Globus pallidus (tissue), 1 donor: ENCODE measurements at regions not wholly inside any gene's neighbourhood (a gene's known extent, or its start where the extent isn't known, plus 50 kb on each side); places are given as distances from the start of the nearest gene placed in this dataset.
"Not testable (repeated sequence)": the region's sequence is repeated elsewhere in the genome, so short reads cannot be mapped to it uniquely, and the experiment has no call there.

Source experiments
- DNase-seq: peaks from one replicate; pipeline ENCODE4 v3.0.0-alpha.2; 2015; ENCODE audit warnings: low spot score

DNA sequence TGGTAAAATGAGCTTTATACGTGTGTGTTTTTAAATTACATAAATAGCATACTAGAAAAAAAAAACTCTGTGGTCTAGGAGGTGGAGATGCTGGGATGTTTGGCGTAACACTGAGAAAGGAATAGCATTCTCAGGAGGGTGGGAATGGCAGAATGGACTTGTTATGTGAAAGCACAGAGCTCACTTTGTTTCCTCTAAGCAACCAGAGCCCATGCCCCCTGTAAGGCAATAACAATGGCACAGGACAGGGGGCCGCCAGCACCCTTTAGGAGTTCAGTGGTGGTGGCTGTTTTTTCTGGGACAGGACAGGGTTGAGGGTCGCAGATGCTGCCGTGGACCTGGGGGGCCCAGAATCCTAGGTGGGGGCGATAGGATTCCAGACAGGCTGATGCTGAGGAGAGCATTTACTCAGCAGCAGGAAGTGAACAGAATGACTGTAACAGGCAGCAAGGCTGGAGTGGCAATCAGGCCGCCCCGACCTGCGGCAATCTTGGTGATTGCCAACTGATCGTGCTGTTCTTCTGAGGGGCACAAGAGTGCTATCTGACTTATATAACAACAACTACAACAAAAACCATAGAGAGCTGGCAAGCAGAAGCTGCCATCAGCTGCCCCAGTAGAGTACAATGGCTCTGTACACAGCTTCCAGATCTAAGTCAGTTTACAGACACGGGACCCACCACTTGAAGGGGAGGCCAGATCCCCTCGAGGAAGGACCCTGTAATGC is 160.4 kb downstream of the UACA start:
- DNase-seq, result peak; percentile 41

DNA sequence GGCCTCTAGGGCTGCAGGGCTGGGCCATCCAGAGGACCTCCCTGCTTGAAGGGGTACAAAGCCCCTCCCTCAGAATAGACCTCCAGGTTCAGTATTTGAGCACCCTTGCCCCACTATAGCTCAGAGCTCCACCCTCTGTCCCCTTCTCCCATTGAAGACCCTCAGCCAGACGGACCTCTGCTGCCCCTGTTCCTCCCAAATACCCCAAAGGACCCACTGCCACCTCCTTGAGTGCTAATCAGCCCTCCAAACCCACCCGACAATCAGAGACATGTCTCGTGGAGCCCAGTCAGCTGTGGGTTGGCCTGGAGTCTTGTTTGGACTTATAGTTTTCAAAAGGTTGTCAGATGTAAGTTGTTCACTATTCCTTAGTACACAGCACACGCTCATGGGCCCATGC is 161.1 kb downstream of the UACA start:
- DNase-seq, result no peak

- DNase-seq, result no peak
Observed at GRCh38 chr15:70597945-70598344, 165.4 kb downstream of the UACA start.

DNA sequence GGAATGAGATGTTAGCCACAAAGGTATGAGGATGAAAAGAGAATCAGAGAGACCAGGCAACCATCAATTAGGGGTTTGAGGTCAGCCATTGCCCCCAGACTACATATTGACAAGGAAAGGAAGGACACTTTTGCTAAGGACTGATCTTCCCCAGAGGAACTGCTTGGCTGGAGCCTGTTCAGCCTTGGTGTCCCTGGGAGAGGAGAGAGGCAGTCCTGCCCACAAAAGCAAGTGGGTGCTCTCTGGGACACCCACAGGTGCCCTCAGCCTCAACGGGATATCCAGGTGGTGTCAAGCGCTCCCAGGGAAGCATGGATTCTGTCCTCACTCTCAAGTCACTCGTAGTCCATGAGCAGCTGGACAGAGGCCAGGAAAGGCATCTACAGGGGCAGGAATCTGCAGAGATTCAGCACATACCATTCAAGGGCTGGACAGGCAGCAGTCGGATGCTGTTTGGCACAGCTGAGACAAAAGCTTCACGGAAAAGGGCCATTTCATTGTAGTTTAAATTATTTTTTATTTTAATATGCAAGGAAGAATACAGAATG is 166.2 kb downstream of the UACA start:
- no peak for DNase-seq

DNA sequence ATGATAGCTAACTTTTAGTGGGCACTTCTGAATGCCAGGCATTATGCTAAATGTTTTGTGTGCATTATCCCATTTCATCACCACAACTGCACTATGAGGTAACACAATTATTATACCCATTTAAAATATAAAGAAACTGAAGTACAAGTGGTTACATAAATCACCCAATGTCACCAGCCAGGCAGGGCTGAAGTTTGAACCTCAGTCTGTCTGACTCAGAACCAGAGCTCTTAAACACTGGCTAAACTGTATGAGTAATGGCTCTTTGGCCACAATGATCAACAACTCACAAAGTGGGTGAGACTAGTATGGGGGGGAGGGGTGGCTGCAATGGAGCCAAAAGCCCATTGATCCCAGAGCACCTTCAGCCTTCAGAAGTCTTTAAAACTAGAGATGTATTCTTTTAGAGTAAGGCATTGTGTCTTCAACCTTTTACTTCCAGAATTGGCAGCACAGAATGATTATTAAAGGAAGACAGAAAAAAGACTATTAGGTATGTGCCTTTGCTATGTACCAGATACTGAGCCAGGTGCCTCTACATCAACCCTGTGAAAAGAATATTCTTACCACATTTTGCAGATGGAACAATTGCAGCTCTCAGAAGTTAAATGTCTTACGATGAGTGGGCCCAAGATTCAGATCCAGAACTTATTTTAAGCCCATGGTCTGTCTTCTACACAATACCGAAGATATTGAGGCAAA is 166.9 kb downstream of the UACA start:
- no peak for DNase-seq

DNA sequence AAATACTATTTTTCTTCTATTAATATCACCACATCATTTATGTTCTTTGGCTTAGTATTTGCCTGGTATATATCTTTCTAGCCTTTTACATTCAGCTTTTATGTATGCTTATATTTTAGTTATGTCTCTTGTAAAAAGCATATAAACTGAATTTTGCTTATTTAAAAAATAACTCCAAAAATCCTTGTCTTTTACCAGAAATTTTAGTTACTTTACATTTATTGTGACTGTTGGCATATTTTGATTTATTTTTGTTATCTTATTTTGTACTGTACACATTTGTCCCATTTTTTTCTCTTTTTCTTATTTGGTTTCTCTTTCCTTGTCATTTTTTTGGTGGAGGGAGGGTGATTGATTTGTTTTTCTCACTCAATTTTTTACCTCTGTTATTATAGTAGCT is 169.6 kb downstream of the UACA start:
- DNase-seq, result no peak

DNA sequence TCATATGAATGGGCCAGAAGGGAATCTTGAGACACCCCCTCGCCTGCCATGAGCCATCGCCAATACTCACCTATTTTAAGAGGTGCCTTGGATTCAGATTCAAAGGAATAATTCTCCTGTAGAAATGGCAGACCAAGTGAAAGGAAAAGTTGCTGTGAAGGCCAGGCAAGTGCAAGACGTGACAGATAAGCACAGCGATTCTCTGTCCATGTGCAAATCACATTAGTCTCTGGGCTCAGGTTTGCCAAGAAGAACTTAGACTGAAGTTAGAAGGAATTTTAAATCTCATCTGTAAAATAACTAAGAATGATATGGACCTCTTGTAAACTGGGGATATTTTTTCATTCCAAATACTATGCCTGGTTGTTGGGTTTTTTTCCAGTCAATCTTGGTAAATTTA is 173.6 kb downstream of the UACA start:
- no peak for DNase-seq

DNA sequence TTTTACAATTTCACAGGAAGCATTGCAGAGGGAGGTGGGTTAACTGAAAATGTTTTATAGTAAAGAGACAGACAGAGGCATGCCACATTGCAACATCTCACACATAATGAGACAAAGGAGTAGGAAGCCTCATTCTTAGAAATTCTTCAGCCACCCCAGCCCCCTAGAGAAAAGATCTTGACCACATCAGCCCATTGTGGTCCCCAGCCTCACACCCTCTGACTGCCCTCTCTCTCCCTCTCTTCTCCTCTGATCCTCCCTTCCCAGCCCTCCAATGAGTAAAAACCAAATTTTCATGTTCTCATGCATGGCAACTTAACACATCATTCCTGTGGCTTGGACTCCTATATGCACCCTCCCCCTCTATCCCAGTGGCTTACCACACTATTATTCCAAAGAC is 174.1 kb downstream of the UACA start:
- no peak for DNase-seq

DNA sequence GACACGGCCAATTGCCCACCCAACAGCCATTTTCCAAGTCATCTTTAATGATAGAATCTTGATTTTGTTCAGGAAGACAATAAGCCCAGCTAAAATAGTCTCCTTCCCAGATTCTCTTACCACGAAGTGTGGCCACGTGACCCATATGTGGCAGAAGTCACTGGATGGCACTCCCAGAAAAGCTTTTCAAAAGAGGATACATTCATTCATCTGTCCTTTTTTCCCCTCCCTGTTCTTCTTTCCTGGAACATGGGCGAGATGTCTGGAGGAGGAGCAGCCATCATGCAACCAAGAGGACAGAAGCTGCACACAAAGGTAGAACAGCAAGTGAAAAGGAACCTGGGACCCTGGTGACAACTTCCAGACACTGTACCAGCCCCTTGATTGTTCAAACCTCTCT is 174.7 kb downstream of the UACA start:
- DNase-seq, result no peak

GRCh38 chr15:70587896-70588567 is 175.3 kb downstream of the UACA start:
- no peak for DNase-seq

GRCh38 chr15:70587012-70587634 is 176.2 kb downstream of the UACA start:
- not testable (repeated sequence) for DNase-seq

GRCh38 chr15:70586241-70586640 is 177.1 kb downstream of the UACA start:
- no peak for DNase-seq

GRCh38 chr15:70585707-70586034 is 177.7 kb downstream of the UACA start:
- DNase-seq, result no peak

DNA sequence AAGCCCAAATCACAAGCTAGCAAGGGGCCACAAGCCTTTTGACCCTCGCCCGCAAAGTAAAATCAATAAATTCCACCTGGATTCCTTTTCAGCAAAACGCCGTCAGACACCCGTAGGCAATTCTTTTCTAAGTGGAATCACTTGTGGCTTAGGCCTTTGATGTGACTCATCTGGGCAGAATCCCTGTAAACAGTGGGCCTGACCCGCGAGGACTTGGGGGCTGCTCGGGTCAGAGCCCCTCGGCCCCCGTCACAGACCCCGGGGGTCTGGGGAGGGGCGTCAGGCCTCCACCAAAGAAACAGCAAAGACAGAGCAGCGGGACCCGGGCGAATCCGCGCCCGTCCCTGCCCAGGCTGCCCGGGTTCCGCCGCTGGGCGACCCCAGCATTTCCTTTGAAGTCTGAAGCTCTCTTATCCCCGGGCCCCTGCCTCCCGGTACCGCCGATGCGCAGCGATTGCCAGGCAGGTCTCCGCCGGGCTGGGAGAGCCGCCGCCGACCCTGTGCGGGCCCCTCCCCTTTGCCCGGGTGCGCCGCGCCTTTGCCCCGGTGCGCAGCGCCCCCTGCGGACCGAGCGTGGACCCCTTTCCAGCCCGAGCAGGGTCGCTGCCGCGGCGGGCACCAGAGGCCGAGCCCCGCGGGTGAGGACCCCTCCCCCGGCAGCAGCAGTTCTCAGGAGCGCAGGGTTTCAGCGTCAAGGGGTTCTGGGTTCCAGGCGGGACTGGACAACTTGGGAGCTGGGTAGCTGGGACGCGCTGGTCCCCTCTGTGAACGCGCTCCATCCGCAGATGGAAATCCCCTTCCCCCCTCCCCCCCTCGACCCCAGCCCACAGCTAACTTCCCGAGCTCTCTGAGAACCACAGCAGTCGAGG is 178.3 kb downstream of the UACA start:
- no peak for DNase-seq

- no peak for DNase-seq
Observed at GRCh38 chr15:70584441-70584837, 178.9 kb downstream of the UACA start.

- no peak for DNase-seq
Observed at GRCh38 chr15:70583006-70583405, 180.4 kb downstream of the UACA start.

DNA sequence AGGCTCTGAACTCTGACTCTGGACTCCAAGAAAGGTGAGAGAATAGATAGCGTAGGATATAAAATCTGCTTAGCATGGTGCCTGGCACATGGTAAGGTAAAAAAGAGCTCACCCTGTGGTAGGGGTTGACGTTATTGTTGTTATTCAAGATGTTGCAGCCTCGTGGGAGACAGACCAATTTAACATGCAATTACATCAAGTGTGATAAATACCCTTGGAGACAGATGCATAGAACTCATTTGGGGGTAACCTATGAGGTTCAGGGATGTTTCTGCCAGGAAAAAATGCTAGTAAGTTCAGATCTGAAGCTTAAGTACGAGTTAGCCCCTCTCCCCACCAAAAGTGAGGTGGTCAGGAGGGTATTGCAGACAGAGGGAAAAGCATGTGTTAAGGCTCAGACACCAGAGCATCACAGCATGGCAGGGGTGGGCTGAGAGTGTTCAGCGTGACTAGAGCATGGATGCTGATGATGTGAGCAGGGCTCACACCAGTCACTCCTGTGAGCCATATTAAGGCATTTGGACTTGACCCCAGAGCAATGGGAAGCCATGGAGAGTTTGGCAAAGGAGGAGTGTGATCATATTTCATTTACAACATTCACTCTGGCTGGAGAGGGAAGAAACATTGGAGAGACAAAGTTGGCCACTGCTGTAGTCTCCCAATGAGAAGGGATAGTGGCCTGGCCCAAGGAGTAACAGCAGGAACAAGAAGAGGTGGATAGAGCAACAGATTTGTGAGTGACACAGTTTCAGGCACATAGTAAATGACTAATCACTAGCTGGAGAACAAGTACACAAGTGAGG is 181.0 kb downstream of the UACA start:
- no peak for DNase-seq

GRCh38 chr15:70580958-70581357 is 182.4 kb downstream of the UACA start:
- DNase-seq, result no peak

DNA sequence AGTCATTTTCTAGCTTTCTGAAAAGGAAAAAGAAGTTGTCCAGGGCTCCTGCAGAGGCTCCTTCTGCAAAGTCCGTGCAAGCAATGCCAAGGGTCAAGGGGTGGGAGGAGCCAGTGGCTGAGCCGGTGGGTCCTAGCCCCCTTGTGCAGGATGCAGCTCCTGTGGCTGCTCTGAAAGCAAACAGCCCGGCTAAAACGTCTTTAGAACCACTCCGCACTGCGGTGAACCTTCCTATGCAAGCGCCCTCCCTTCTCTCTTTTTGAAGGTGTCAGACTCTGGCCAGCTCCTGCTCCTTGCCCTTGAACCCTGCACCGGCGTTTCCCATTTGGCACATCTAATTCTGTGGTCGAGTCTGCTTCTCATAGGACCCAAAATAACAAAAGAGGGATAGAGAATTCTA is 183.1 kb downstream of the UACA start:
- DNase-seq, result no peak

GRCh38 chr15:70579766-70580165 is 183.6 kb downstream of the UACA start:
- no peak for DNase-seq

DNA sequence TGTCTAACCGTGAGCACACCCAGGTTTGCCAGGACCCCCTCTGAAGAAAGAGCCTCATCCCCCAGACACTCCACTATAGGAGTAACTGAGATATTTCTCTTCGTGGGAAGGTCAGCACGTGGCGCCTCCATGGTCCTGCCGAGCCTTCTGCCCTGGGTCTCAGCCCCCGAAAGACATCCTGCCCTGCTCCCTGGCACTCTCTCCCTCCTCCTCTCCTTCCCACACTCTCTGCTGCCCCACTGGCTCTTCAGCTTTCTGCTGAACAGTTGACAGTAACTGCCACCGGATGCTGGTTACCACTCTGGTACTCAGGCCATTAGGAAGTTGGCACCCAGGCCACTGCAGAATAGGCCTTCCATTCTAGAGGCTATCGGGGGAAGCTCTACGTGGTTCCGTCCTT is 185.2 kb downstream of the UACA start:
- DNase-seq, result no peak
